Activated CD8-positive, alpha-beta memory T cell treated with anti-CD3 and anti-CD28 coated beads for 1 hour (primary cell): ENCODE measurements at regions not wholly inside any gene's neighbourhood (a gene's known extent, or its start where the extent isn't known, plus 50 kb on each side); places are given as distances from the start of the nearest gene placed in this dataset.

Experiments used
- DNase-seq, 2 donors: peaks; one replicate each; pipeline ENCODE4 v3.0.0-alpha.2; 2020; ENCODE audit warnings: low read depth in 1 of 2; ENCODE audit errors: extremely low read depth in 1 of 2

DNA sequence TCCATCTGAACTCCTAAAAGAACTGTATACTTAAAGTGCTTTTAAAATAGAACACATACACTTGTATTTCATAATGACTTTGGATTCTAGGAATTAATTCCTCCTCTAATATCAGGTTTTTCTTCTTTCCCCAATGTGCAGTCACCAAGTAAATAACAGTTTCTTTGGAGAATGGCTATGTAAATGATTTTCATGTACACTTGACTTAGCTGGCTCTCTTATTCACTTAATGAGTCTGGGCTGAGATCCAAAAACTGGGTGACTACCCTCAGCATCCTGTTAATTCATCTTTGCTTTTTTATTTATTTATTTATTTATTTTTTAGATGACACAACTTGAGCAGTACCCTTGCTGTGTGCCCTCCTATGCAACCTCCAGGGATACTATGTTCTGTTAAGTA lies 1003.7 kb downstream of the SLITRK1 start:
- no peak for DNase-seq

DNA sequence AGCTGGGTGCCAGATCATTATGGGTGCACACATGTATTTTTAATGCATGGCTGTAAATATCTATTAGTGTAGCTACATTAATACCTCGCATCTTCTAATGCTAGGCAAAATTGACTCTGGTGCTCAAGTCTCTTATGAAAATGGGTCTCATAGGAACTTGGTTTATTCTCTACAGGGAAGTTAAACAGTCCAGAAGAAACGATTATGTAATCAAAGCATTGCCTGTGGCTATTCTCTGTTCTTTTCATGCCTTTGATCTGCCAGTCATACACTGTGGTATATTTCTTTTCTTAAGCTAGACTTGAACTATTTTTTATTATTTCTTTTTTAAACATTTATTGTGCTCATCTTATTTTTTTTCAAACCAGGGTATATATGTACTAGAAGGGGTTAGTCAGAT lies 1015.0 kb downstream of the SLITRK1 start:
- DNase-seq, result no peak

DNA sequence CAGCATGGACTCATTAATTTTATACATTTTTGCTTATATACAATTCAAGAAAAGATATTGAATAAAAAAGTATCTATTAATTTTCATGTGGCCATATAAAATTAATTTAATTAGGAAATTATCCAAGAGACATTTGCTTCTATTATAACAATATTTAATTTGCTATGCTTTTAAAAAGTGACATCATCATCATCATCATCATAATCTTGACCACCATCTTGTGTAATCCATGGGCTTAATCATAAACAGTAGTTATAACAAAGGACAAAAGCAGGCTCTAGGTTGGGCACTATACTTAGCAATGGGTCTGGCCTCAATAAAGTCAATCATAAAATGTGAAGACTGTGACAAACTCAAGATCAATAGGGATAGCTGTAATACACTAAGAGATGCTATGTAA lies 1031.6 kb downstream of the SLITRK1 start:
- no peak for DNase-seq

GRCh38 chr13:82848766-82849165 lies 1033.5 kb downstream of the SLITRK1 start:
- no peak for DNase-seq

DNA sequence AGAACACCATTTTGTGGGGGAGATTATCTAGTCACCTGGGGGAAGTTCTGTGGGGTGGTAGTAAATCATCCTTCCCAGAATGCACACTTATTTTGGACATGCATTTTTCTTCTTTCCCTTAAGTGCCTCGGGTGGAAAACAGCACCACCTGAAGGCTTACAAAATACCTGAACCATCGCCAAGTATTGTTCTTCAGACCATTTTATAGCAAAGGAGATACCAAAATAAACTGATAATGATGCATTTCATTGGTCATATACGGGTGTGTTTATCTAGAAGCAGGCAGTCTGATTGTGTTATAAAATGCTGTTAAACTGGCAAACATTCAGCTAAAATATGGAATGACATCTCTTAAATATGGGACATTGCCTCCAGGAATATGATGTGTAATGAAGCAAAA lies 1034.7 kb downstream of the SLITRK1 start:
- no peak for DNase-seq

GRCh38 chr13:82833923-82834322 lies 1048.4 kb downstream of the SLITRK1 start:
- no peak for DNase-seq

DNA sequence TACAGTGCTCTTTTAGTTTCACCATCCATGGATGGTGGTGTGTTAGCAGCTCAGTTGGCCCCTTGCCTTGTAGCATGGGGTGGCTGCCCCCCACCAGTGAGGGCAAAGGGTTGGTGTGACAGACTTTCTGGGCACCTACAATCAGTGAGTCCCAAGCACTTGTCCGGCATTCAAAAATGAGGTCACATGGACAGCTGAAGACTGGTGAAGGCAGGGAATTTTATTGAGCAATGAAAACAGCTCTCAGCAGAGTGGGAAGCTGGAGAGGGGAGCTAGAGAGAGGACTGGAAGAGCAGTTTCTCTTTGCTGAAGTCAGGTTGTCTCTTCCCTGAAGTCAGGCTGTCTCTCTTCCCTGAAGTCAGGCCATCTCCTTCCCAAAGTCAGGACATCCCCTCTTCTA lies 1053.2 kb downstream of the SLITRK1 start:
- no peak for DNase-seq

DNA sequence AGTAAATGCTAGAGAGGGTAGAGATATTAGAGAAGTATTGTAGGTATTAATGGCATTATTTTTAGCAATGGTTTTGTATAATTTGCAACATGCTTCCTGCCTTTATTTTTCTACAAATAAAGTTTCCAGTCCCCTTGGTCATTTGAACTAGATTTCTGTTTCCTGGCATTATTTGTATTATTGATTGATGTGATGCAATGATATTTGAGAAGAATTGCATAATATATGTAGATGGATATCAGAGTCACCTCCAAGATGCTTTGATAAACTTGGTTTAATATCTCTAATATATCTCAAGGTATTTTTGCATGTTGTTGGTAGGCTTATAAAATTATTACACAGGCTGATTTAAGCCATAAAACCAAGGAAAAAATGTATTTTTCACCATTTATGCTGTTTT lies 1054.5 kb downstream of the SLITRK1 start:
- DNase-seq, result no peak

GRCh38 chr13:82822935-82823334 lies 1059.3 kb downstream of the SLITRK1 start:
- DNase-seq, result no peak

DNA sequence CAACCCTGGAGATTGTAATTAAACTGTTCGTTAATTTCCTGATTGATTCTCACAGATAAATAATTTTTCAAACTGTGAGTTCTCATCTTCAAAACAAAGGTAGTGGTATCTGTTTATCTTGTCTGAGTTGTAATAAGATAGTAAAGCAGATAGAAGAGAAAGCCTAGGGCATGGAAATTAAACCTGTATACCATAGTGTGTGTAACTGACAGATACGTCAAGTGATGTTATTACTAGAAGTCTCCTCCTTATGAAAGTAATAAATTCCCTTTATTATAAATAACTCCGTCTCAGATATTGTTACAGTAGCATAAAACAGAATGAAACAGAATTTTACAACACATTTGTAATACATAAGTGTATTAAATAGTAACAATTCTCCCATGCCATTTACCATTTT lies 1065.1 kb downstream of the SLITRK1 start:
- no peak for DNase-seq

- no peak for DNase-seq
These were observed 1066.5 kb downstream of the SLITRK1 start for GRCh38 chr13:82815791-82816190.

DNA sequence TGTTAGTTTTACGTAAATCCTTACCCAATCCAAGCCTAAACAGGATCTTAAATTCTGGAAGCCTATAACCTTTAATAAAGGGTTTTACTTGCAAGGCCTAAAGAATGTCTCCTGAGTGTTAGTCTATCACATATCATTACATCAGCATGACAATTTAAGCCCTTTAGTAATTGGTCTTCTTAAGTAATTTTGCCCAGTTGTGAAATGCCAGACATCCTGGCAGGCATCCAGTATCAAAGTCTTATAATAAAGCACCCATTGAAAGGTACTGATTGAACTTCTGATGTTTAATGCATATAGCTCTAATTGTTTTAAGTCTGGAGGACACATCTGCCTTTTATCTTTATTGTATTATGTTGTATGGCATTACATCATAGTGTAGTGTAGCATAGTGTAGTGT lies 1078.9 kb downstream of the SLITRK1 start:
- DNase-seq, result no peak

GRCh38 chr13:82802528-82802927 lies 1079.7 kb downstream of the SLITRK1 start:
- no peak for DNase-seq

- DNase-seq, result no peak
These were observed 1081.9 kb downstream of the SLITRK1 start for GRCh38 chr13:82800391-82800790.

- DNase-seq, result no peak
These were observed 1084.4 kb downstream of the SLITRK1 start for GRCh38 chr13:82797876-82798275.

- DNase-seq, result no peak
These were observed 1091.2 kb downstream of the SLITRK1 start for GRCh38 chr13:82791035-82791434.

GRCh38 chr13:82772816-82773215 lies 1109.5 kb downstream of the SLITRK1 start:
- DNase-seq, result no peak

- DNase-seq, result no peak
These were observed 1115.4 kb downstream of the SLITRK1 start for GRCh38 chr13:82766732-82767321.

- DNase-seq, result no peak
These were observed 1124.2 kb downstream of the SLITRK1 start for GRCh38 chr13:82758044-82758443.

DNA sequence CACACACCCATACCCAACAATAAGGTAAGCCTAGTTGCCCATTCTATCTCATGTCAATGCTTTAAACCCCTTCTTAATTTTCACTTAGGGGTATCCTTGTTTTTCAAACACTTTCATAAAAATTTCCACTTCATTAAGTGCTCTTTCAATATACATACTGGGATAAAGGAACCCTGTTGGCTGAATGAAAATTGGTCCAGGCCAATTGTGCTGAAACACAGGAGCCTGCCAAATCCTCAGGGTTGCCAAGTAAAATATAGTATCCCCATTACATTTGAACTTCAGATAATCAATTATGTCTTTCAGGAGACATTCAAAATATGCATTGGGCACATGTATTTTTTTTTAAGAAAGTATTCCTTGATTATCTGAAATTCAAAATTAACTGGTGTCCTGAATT lies 1131.1 kb downstream of the SLITRK1 start:
- DNase-seq, result no peak

DNA sequence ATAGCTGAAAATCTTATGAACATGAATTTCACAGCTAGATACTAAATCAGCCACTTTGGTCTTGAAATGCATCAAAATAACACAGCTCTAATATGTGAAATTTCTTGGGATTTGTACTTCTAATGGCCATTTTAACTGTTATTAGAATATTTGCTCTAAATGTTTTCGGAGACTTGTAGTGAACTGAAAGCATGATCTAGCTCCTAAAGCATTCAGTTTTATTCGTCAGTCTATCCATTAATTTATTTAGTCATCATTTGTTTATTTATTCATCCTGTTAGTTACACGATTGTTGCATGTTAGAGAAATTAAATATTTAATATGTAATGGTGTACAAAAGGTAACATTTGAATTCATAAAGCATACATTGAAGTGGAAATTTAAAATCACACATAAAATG lies 1132.7 kb downstream of the SLITRK1 start:
- no peak for DNase-seq

DNA sequence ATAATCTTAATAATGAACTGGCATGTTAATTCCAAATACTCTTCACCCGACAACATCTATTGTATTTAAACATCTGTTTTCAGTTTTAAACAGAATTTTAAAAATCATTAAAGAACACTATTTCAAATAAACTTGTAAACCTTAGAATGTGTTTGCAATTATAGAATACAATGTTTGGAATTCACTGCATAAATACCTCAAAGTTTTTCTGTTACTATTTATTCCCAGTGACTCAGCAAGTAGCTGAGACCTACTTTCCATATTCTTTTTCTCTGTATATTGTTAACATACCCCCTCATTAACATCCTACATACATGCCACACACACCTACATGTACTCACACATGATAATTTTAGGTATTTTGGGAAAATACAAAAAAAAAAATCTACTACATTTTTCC lies 1134.3 kb downstream of the SLITRK1 start:
- no peak for DNase-seq

- no peak for DNase-seq
These were observed 1135.0 kb downstream of the SLITRK1 start for GRCh38 chr13:82747291-82747690.

DNA sequence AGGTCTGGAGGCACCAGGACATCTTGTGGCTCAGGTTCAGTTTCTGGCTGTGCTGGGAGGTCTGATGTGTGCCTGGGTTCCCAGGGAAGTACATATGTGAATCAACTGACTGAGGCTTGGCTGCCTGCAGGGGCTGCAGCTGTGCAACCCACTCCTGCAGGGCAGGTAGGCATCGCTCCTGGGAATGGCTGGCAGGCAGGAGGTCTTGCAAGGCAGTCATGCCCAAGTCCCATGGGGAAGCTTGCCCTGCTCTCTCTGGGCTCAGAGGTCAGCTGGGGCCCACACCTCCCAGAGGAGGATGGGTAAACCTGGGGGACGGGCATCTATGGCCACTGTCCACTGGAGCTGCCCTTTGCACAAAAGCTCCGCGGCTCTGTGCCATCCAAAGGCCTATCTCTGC lies 1141.8 kb downstream of the SLITRK1 start:
- no peak for DNase-seq
